Pancreas (tissue), 10 donors: ENCODE measurements at regions not wholly inside any gene's neighbourhood (a gene's known extent, or its start where the extent isn't known, plus 50 kb on each side); places are given as distances from the start of the nearest gene placed in this dataset.

Experiments used
- ATAC-seq, 4 donors: fragments of 200-7000 bp; cut with Tn5 transposase; one replicate each; pipeline versions ENCODE4 v1.8.0 to v1.9.1; 2020; ENCODE audit warnings: mild to moderate bottlenecking in 4 of 4, moderate library complexity in 4 of 4
- DNase-seq, 6 donors: peaks; one replicate each; pipeline ENCODE4 v3.0.0-alpha.2; 2020
- FAIRE-seq: peaks from 2 replicates; lab custom pipeline; 2012; peaks lifted over from hg19 to GRCh38; lab: Jason Lieb, UNC
- H3K27ac ChIP-seq, 4 donors: fragments of 200-600 bp; sonication (generic); 1 replicate in 3 of 4; 2 replicates in 1 of 4; pipeline versions ENCODE4 v1.5.0 to v1.8.0; 2020
- H3K27me3 ChIP-seq, 4 donors: fragments of 200-600 bp; one replicate each; pipeline ENCODE4 v1.8.0; 2021
- H3K36me3 ChIP-seq, 3 donors: fragments of 200-600 bp; sonication (generic) in 1 of 3; one replicate each; pipeline versions ENCODE4 v1.5.0 to v1.8.0; 2020 to 2021
- H3K4me1 ChIP-seq, 3 donors: fragments of 200-600 bp; one replicate each; pipeline ENCODE4 v1.8.0; 2021
- H3K4me3 ChIP-seq, 4 donors: fragments of 200-600 bp; sonication (generic) in 2 of 4; one replicate each; pipeline versions ENCODE4 v1.5.0 to v1.8.0; 2020 to 2021
- H3K9me3 ChIP-seq, 4 donors: fragments of 200-600 bp; one replicate each; pipeline ENCODE4 v1.8.0; 2021
- WGBS, 2 donors: extraction: QIAGEN DNeasy Blood & Tissue Kit; methylation state at CpG; one replicate each; pipeline ENCODE4 v1.1.7; 2013; 5-methylcytosine and 5-hydroxymethylcytosine counted together
- intact Hi-C, 3 donors: fragments of 100-400 bp; cut with DNase I; formaldehyde crosslinking; loops; one replicate each; pipeline versions ENCODE4 v1.11.1 to v1.14.2; 2022
- TF ChIP-seq, protein P1 (sequence below), 4 donors: fragments of 200-600 bp; sonication (generic) in 3 of 4; IDR thresholded peaks; one replicate each; pipeline versions ENCODE4 v1.5.0 to v1.8.0; 2021; ENCODE audit warnings: antibody characterized with exemption in 4 of 4
- donor health status: healthy with polysubstance abuse.
- donor health status: DM: no; HTN: no; CAD: no; lungs with moderate emphysema.
- donor health status: DM: no; HTN: no; CAD: no.
- donor health status: control.
- donor health status: control.
- donor health status: Bipolar disorder and iron deficiency.
- donor health status: DM: yes; HTN: yes; CAD: no.
- donor health status: DM: no; HTN: no; CAD: no.
- donor health status: DM: no; HTN: no; CAD: no.
- donor health status: DM: yes; HTN: yes; CAD: no.

DNA sequence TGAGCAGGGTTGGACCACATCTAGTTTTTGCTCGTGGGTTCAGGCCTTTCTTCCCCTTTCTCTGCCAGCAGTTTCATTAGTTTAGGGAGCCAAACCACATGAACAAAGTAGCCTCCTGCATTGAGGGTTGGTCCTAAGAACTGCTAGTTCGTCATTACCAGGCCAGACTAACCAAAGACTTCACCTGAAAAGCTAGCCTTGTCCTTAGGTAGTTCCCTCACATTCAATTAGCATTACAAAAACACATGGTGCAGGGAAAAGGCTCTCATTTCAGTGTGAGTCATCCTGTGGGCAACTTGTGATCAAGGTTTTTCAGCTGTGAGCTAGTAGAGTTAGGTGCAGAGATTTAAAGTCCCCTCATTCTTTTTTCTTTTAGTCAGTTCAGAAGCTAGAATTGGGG is 279.3 kb upstream of the CTNNB1 start:
- DNase-seq, result no peak
- no peak for FAIRE-seq
- Histone ChIP-seq H3K27ac (no peak overlapping the region), H3K9me3 (no peaks in the 10 kb centered on the region), H3K4me1 (peaks cover 0 to 16% (median 5%) of the 10 kb centered on the region in 3 donors), H3K36me3 (no peaks in the 10 kb centered on the region), H3K27me3 (no peaks in the 10 kb centered on the region), H3K4me3 (no peak overlapping the region)
- intact Hi-C loops, result no loop called here
- 71 to 84% methylated on average over 2 of the region's 2 CpGs for WGBS, 2 donors
- TF ChIP-seq, protein P1, sequence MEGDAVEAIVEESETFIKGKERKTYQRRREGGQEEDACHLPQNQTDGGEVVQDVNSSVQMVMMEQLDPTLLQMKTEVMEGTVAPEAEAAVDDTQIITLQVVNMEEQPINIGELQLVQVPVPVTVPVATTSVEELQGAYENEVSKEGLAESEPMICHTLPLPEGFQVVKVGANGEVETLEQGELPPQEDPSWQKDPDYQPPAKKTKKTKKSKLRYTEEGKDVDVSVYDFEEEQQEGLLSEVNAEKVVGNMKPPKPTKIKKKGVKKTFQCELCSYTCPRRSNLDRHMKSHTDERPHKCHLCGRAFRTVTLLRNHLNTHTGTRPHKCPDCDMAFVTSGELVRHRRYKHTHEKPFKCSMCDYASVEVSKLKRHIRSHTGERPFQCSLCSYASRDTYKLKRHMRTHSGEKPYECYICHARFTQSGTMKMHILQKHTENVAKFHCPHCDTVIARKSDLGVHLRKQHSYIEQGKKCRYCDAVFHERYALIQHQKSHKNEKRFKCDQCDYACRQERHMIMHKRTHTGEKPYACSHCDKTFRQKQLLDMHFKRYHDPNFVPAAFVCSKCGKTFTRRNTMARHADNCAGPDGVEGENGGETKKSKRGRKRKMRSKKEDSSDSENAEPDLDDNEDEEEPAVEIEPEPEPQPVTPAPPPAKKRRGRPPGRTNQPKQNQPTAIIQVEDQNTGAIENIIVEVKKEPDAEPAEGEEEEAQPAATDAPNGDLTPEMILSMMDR (IDR thresholded peaks at IDR 0.05), result no peak
- ATAC-seq, result peak in 1 of 4 donors; percentile 15

DNA sequence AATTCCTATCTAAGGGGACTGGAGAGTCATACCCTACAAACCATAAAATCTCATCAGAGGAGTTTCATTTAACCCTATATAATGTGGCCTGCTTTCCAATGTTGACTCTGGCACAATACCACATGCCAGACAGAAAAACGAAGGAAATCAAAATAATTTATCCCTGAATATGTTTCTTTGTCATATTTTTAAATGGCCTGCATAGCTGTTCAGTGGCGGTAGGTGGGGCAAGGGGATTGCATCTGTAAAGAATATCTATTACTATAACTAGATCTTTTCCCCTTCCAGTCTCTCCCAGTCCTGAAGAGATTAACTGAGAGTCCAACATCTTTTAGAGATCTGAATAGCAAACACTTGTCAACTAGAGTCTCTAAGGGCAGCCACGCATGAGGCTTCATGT is 278.1 kb upstream of the CTNNB1 start:
- ATAC-seq (no peak), DNase-seq (no peak), FAIRE-seq (no peak)
- Histone ChIP-seq H3K27ac (no peak overlapping the region), H3K9me3 (no peaks in the 10 kb centered on the region), H3K4me3 (no peak overlapping the region), H3K4me1 (peaks cover 0 to 17% (median 8%) of the 10 kb centered on the region in 3 donors), H3K27me3 (no peaks in the 10 kb centered on the region), H3K36me3 (no peaks in the 10 kb centered on the region)
- TF ChIP-seq, protein P1 (IDR thresholded peaks at IDR 0.05), result no peak
- intact Hi-C loops, result no loop called here
- 81 to 84% methylated on average over 3 of the region's 3 CpGs for WGBS, 2 donors

DNA sequence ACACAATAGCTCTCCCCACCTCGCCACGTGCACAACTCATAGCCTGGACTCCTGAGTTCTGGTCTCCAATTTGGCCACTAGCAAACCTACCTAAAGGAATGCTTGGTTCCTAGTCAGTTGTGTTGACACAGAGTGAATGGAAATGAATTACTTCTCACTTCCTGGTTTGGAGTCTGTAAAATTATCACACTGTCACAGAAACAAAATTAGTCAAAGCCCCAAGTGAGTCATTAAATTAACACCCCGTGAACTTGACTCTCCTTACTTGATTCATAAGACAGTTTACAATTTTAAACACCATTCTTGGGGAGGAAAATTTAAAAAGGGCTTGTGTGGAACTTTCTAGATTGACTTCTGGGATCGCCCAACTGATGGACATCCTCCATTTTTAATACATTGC is 276.2 kb upstream of the CTNNB1 start:
- H3K4me1 ChIP-seq, result peaks cover 0 to 17% (median 8%) of the 10 kb centered on the region in 3 donors
- TF ChIP-seq, protein P1 (IDR thresholded peaks at IDR 0.05), result no peak
- 84 to 89% methylated on average over 4 of the region's 4 CpGs for WGBS, 2 donors
- H3K4me3 ChIP-seq, result no peak overlapping the region
- no peaks in the 10 kb centered on the region for H3K27me3 ChIP-seq
- no peak for FAIRE-seq
- H3K27ac ChIP-seq, result peak overlapping the region in 1 of 4 donors; percentile 34
- intact Hi-C loops, result no loop called here
- ATAC-seq, result peak in 3 of 4 donors; percentile 47 to 64 (median 60)
- no peaks in the 10 kb centered on the region for H3K9me3 ChIP-seq
- DNase-seq, result no peak
- H3K36me3 ChIP-seq, result no peaks in the 10 kb centered on the region

GRCh38 chr3:40923651-40924050 is 275.7 kb upstream of the CTNNB1 start:
- Histone ChIP-seq H3K4me3 (no peak overlapping the region), H3K27ac (no peak overlapping the region), H3K4me1 (peaks cover 0 to 17% (median 8%) of the 10 kb centered on the region in 3 donors), H3K9me3 (no peaks in the 10 kb centered on the region), H3K27me3 (no peaks in the 10 kb centered on the region), H3K36me3 (no peaks in the 10 kb centered on the region)
- DNase-seq (no peak), FAIRE-seq (no peak), ATAC-seq (no peak)
- 96% methylated on average over 4 of the region's 4 CpGs for WGBS, 2 donors
- intact Hi-C loops, result no loop called here
- TF ChIP-seq, protein P1 (IDR thresholded peaks at IDR 0.05), result no peak

DNA sequence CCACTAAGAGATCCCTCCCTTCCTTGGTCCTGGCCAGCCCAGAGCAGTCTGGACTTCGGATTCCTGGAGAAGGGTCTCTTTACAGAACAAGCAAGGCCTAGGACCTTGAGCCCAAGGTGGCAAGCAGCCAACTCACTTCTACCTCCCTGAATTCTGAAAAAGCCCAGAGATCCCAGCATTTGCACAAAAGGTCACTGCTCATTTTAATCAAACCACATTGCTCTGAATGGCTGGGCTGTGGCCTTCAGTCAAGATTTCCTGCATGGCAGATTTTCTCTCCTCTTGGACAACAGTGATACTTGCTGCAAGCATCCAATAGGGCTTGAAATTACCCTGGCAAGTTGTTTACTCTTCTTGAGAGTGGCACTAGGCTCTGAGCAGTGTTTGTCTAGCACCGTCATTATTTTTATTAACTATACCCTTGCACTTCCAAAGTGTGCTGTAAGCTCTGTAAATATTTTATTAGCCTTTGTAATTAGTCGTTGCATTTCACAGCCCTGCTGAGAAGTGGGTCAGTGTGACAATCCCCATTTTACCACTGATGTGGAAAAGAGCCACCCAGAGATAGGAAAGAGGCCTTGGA is 274.7 kb upstream of the CTNNB1 start:
- WGBS, 2 donors, result 7 to 14% methylated on average over 3 of the region's 3 CpGs
- ATAC-seq, result peak; percentile 40 to 88 (median 82)
- H3K9me3 ChIP-seq, result no peaks in the 10 kb centered on the region
- peak overlapping the region in 2 of 4 donors; percentile 4 to 50 for H3K27ac ChIP-seq
- no peak for DNase-seq
- H3K36me3 ChIP-seq, result no peaks in the 10 kb centered on the region
- TF ChIP-seq, protein P1 (IDR thresholded peaks at IDR 0.05), result no peak
- H3K4me1 ChIP-seq, result peaks cover 0 to 17% (median 8%) of the 10 kb centered on the region in 3 donors
- intact Hi-C loops, result no loop called here
- H3K27me3 ChIP-seq, result no peaks in the 10 kb centered on the region
- H3K4me3 ChIP-seq, result no peak overlapping the region
- FAIRE-seq, result no peak
